ENCODE measurements at regions not wholly inside any gene's neighbourhood (a gene's known extent, or its start where the extent isn't known, plus 50 kb on each side); places are given as distances from the start of the nearest gene placed in this dataset.

DNA sequence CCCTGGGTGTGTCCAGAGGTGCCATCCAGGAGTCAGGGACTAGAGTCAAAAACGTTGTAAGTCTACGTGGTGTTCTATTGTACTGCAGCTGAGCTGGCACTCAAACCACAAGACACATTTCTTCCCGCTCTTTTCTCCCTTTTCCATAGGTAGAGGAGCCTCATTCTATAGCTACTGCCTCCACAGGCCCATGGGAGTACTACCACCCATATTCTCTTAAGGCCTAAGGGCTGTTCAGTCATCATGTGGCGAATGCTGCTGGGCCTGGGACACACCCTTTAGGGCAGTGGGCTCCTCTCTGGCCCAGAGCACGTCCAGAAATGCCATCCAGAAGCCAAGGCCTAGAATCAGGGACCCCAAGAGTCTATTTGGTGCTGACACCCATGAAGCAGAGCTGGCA, 1271.7 kb downstream of the CNTNAP5 start:
- no peak for DNase-seq (ENCODE audit: low spot score in 2 of 2)
- intact Hi-C loops (cut with DNase I; ENCODE audit: low total_unique reads), result no loop called here
- Histone ChIP-seq H3K27ac (no peak overlapping the region), H3K27me3 (no peaks in the 10 kb centered on the region), H3K4me3 (no peak overlapping the region), H3K4me1 (no peaks in the 10 kb centered on the region), H3K9me3 (peaks cover 0 to 4% of the 10 kb centered on the region in 2 donors), H3K36me3 (no peaks in the 10 kb centered on the region)
- TF ChIP-seq, protein P1, sequence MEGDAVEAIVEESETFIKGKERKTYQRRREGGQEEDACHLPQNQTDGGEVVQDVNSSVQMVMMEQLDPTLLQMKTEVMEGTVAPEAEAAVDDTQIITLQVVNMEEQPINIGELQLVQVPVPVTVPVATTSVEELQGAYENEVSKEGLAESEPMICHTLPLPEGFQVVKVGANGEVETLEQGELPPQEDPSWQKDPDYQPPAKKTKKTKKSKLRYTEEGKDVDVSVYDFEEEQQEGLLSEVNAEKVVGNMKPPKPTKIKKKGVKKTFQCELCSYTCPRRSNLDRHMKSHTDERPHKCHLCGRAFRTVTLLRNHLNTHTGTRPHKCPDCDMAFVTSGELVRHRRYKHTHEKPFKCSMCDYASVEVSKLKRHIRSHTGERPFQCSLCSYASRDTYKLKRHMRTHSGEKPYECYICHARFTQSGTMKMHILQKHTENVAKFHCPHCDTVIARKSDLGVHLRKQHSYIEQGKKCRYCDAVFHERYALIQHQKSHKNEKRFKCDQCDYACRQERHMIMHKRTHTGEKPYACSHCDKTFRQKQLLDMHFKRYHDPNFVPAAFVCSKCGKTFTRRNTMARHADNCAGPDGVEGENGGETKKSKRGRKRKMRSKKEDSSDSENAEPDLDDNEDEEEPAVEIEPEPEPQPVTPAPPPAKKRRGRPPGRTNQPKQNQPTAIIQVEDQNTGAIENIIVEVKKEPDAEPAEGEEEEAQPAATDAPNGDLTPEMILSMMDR (IDR thresholded peaks at IDR 0.05), result no peak
- TF ChIP-seq POLR2A (IDR thresholded peaks at IDR 0.05) (no peak), POLR2AphosphoS5 (IDR thresholded peaks at IDR 0.05) (no peak)

DNA sequence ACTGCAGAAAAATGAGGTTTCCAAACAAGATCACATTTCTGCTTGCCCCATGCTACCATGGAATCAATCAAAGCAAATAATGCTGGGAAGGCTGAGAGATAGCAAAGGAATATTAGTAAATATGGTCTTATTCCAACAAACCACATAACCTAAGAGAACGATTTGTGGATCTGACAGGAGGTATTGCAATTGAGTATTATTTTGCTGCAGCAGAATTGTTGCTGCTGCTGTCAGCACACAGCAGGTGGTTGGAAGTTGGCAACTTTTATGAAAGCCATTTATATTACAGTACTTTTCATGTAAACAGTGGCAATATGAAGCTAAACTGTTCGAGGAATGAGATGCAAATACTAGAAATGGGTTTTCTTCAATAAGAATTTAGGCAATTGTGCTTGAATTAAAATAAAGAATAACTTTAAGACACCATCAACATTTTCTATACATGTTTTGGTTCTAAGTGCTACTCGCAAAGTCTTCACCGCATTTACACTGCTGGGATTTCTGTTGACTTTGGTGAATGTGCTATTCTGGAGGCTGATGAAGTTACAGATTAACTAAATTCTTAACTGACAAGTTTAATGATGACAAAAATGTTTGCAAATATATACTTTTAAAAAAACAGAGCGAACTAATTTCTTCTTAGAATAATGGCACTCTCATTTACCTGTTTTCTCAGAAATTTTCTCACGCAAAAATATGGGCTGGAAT, 1285.7 kb downstream of the CNTNAP5 start:
- intact Hi-C loops (cut with DNase I; ENCODE audit: low total_unique reads), result no loop called here
- Histone ChIP-seq H3K9me3 (no peaks in the 10 kb centered on the region), H3K27me3 (no peaks in the 10 kb centered on the region), H3K4me3 (no peak overlapping the region), H3K4me1 (no peaks in the 10 kb centered on the region), H3K27ac (no peak overlapping the region), H3K36me3 (no peaks in the 10 kb centered on the region)
- no peak for DNase-seq (ENCODE audit: low spot score in 2 of 2)
- TF ChIP-seq POLR2A (IDR thresholded peaks at IDR 0.05) (no peak), POLR2AphosphoS5 (IDR thresholded peaks at IDR 0.05) (no peak)
- TF ChIP-seq, protein P1 (IDR thresholded peaks at IDR 0.05), result no peak

DNA sequence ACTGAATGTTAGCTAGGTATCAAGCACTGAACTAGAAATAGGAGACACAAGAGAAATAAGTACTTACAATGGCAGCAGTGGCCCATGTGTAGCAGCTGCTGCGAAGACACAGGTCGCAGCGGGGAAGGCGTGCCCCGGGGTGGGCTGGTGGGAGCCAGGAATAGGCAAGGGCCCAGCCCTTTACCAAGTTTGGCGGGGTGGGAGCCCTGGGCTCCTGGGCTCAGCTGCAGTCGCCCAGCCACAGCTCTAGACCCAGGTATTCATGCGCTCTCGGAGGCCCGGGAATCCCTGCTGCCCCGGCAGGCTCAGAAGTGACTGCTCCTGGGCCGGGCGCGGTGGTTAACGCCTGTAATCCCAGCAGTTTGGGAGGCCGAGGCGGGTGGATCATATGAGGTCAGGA, 1287.3 kb downstream of the CNTNAP5 start:
- DNase-seq (ENCODE audit: low spot score in 2 of 2), result no peak
- H3K4me3 ChIP-seq, result no peak overlapping the region
- no peaks in the 10 kb centered on the region for H3K36me3 ChIP-seq
- intact Hi-C loops (cut with DNase I; ENCODE audit: low total_unique reads), result no loop called here
- H3K27ac ChIP-seq, result no peak overlapping the region
- no peaks in the 10 kb centered on the region for H3K4me1 ChIP-seq
- H3K9me3 ChIP-seq, result no peaks in the 10 kb centered on the region
- H3K27me3 ChIP-seq, result no peaks in the 10 kb centered on the region
- TF ChIP-seq, protein P1 (IDR thresholded peaks at IDR 0.05), result no peak
- TF ChIP-seq POLR2AphosphoS5 (IDR thresholded peaks at IDR 0.05) (no peak), POLR2A (IDR thresholded peaks at IDR 0.05) (no peak)

DNA sequence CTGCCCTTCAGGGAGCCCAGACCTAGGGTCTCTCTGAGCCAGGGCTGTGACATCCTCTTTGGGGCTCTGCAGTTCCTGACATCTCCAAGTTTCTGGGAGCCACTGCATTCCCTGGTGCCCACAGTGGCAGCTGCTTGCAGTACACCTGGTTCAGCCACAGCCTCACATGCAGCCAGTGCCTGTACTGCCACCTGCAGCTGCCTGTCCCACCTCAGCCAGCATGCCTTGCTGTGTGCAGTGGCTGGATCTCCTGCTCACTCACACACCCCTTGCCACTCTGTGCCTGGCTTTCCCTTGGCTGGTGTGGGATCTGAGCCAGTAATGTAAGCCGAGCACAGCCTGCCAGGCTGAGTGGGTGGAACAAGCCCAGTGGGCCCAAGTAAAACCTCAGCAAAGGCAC, 1288.7 kb downstream of the CNTNAP5 start:
- intact Hi-C loops (cut with DNase I; ENCODE audit: low total_unique reads), result no loop called here
- DNase-seq (ENCODE audit: low spot score in 2 of 2), result no peak
- no peak overlapping the region for H3K27ac ChIP-seq
- no peak overlapping the region for H3K4me3 ChIP-seq
- H3K4me1 ChIP-seq, result no peaks in the 10 kb centered on the region
- H3K27me3 ChIP-seq, result no peaks in the 10 kb centered on the region
- no peaks in the 10 kb centered on the region for H3K36me3 ChIP-seq
- TF ChIP-seq, protein P1 (IDR thresholded peaks at IDR 0.05), result no peak
- no peak for TF ChIP-seq POLR2A (IDR thresholded peaks at IDR 0.05)
- TF ChIP-seq POLR2AphosphoS5 (IDR thresholded peaks at IDR 0.05), result no peak
- no peaks in the 10 kb centered on the region for H3K9me3 ChIP-seq

DNA sequence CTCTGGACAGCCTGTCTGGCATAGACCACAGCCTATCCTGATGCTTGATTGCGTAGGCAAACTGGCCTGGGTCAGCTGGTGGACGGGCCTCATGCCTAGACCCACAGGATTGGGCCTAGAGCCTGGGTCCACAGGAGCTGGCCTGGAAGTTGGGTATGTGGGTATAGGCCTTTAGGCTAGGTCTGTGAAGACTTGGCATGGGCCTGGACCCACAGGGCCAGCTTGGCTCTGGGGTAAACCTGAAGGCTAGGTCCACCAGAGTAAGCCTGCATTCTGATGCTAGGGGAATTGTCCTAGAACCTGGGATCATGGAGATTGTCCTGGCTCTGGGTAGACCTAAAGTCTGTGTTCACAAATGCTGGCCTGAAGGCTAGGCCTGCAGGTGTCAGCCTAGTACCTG, 1293.7 kb downstream of the CNTNAP5 start:
- Histone ChIP-seq H3K9me3 (no peaks in the 10 kb centered on the region), H3K36me3 (no peaks in the 10 kb centered on the region), H3K4me3 (no peak overlapping the region), H3K27ac (no peak overlapping the region), H3K27me3 (no peaks in the 10 kb centered on the region), H3K4me1 (no peaks in the 10 kb centered on the region)
- no peak for DNase-seq (ENCODE audit: low spot score in 2 of 2)
- TF ChIP-seq POLR2AphosphoS5 (IDR thresholded peaks at IDR 0.05) (no peak), POLR2A (IDR thresholded peaks at IDR 0.05) (no peak)
- TF ChIP-seq, protein P1 (IDR thresholded peaks at IDR 0.05), result no peak
- intact Hi-C loops (cut with DNase I; ENCODE audit: low total_unique reads), result no loop called here
